A549 (cell line): ENCODE measurements at regions not wholly inside any gene's neighbourhood (a gene's known extent, or its start where the extent isn't known, plus 50 kb on each side); places are given as distances from the start of the nearest gene placed in this dataset.

ENCODE experiments used
- ATAC-seq, 2 experiments: fragments of 200-7000 bp in 1 of 2; fragments of >200 bp in 1 of 2; cut with Nextera tagmentation in 1 of 2; cut with Tn5 transposase in 1 of 2; 3 replicates each; pipeline versions ENCODE4 v1.8.0 to v1.9.1; 2018 to 2020; ENCODE audit warnings: mild to moderate bottlenecking in 1 of 2, moderate library complexity in 1 of 2
- CTCF ChIA-PET: fragments of 300-600 bp; sonication (Branson Sonifier 250); formaldehyde crosslinking; extraction: SDS; loops from one replicate; lab custom pipeline; 2021; ENCODE audit warnings: antibody characterized with exemption, inconsistent platforms; lab: Yijun Ruan, JAX
- POLR2A ChIA-PET: fragments of 350-600 bp; formaldehyde crosslinking; extraction: SDS; loops from one replicate; lab custom pipeline; 2021; ENCODE audit warnings: antibody characterized with exemption, inconsistent platforms; lab: Yijun Ruan, JAX
- DNase-seq, 2 experiments: peaks; one replicate each; pipeline versions ENCODE4 v3.0.0 to v3.0.0-alpha.2; 2011 to 2016; ENCODE audit warnings: low read depth in 1 of 2, low spot score in 1 of 2
- FAIRE-seq: peaks from 2 replicates; lab custom pipeline; 2011; peaks lifted over from hg19 to GRCh38; lab: Jason Lieb, UNC
- H3K27ac ChIP-seq, 2 experiments: fragments of >200 bp; sonication (Bioruptor Twin); formaldehyde crosslinking; 3 replicates each; pipeline ENCODE4 v1.5.1; 2016 to 2017
- H3K4me1 ChIP-seq: fragments of >200 bp; sonication (Bioruptor Twin); formaldehyde crosslinking; 3 replicates; pipeline ENCODE4 v1.6.1; 2016
- H3K4me2 ChIP-seq: fragments of >200 bp; sonication (Bioruptor Twin); formaldehyde crosslinking; 3 replicates; pipeline ENCODE4 v1.6.1; 2016
- H3K4me3 ChIP-seq: fragments of >200 bp; sonication (Bioruptor Twin); formaldehyde crosslinking; 3 replicates; pipeline ENCODE4 v1.5.1; 2016
- H3K9me3 ChIP-seq: fragments of >200 bp; sonication (Bioruptor Twin); formaldehyde crosslinking; 3 replicates; pipeline ENCODE4 v1.6.1; 2016
- CBX2 ChIP-seq: fragments of 200-600 bp; sonication (generic); IDR thresholded peaks from 2 replicates; pipeline ENCODE4 v1.6.1; 2016; ENCODE audit warnings: low read depth, mild to moderate bottlenecking, borderline replicate concordance
- EHMT2 ChIP-seq: fragments of 200-600 bp; sonication (generic); IDR thresholded peaks from 2 replicates; pipeline ENCODE4 v1.6.1; 2016; ENCODE audit warnings: antibody characterized with exemption, low read depth, mild to moderate bottlenecking, moderate library complexity
- FOSL2 ChIP-seq, 2 experiments: fragments of 450-650 bp in 1 of 2; fragments of >200 bp in 1 of 2; sonication (Bioruptor Twin) in 1 of 2; formaldehyde crosslinking; IDR thresholded peaks; 2 replicates each; pipeline versions ENCODE4 v1.5.0 to v1.6.1; 2016 to 2020; ENCODE audit warnings: mild to moderate bottlenecking in 1 of 2, moderate library complexity in 1 of 2
- GATA3 ChIP-seq: IDR thresholded peaks from 2 replicates; pipeline ENCODE4 v1.6.1; 2012; ENCODE audit warnings: borderline replicate concordance
- HDAC2 ChIP-seq: fragments of 200-600 bp; sonication (generic); IDR thresholded peaks from 2 replicates; pipeline ENCODE4 v1.6.1; 2016
- HOXB13 ChIP-seq: fragments of 250-450 bp; sonication (Bioruptor Pico); IDR thresholded peaks from 2 replicates; pipeline ENCODE4 v1.5.0; 2020; ENCODE audit warnings: low read depth, mild to moderate bottlenecking, moderate library complexity
- HOXB5 ChIP-seq: fragments of 250-450 bp; sonication (Bioruptor Pico); IDR thresholded peaks from 2 replicates; pipeline ENCODE4 v1.5.0; 2020; ENCODE audit warnings: mild to moderate bottlenecking, moderate library complexity
- JUN ChIP-seq, 2 experiments: fragments of >200 bp; sonication (Bioruptor Twin); formaldehyde crosslinking; IDR thresholded peaks; 2 replicates in 1 of 2; 3 replicates in 1 of 2; pipeline ENCODE4 v1.6.1; 2016 to 2017
- MAZ ChIP-seq: fragments of 150-350 bp; IDR thresholded peaks from 2 replicates; pipeline ENCODE4 v1.6.1; 2014; ENCODE audit warnings: antibody characterized with exemption, low read depth, low read length, borderline replicate concordance
- NPAS2 ChIP-seq: fragments of 250-450 bp; sonication (Bioruptor Pico); IDR thresholded peaks from 2 replicates; pipeline ENCODE4 v1.8.0; 2022; ENCODE audit warnings: mild to moderate bottlenecking, moderate library complexity, borderline replicate concordance
- NR3C1 ChIP-seq: fragments of >200 bp; sonication (Bioruptor Twin); formaldehyde crosslinking; IDR thresholded peaks from 3 replicates; pipeline ENCODE4 v1.6.1; 2017
- POLR2A ChIP-seq: IDR thresholded peaks from 2 replicates; pipeline ENCODE4 v1.6.1; 2012; ENCODE audit warnings: mild to moderate bottlenecking, low read length
- RARB ChIP-seq: fragments of 250-450 bp; sonication (Bioruptor Pico); IDR thresholded peaks from 2 replicates; pipeline ENCODE4 v1.8.0; 2021; ENCODE audit warnings: mild to moderate bottlenecking, moderate library complexity
- RNF2 ChIP-seq: fragments of 200-600 bp; sonication (generic); IDR thresholded peaks from 2 replicates; pipeline ENCODE4 v1.6.1; 2016; ENCODE audit warnings: low read depth, mild to moderate bottlenecking, antibody characterized with exemption, moderate library complexity, borderline replicate concordance
- SREBF2 ChIP-seq: fragments of 450-650 bp; IDR thresholded peaks from 2 replicates; pipeline ENCODE4 v1.6.1; 2014; ENCODE audit warnings: mild to moderate bottlenecking, moderate library complexity
- TFCP2L1 ChIP-seq: fragments of 250-450 bp; sonication (Bioruptor Pico); IDR thresholded peaks from 2 replicates; pipeline ENCODE4 v1.5.0; 2021; ENCODE audit warnings: mild to moderate bottlenecking
- ZFP36 ChIP-seq: fragments of 450-650 bp; IDR thresholded peaks from 2 replicates; pipeline ENCODE4 v1.6.1; 2014; ENCODE audit warnings: borderline replicate concordance; ENCODE audit not compliant: partially characterized antibody
- ZSCAN20 ChIP-seq: fragments of 250-450 bp; sonication (Bioruptor Pico); IDR thresholded peaks from 2 replicates; pipeline ENCODE4 v1.8.0; 2022; ENCODE audit warnings: mild to moderate bottlenecking, moderate library complexity
- WGBS: methylation state at CpG from one replicate; pipeline ENCODE4 v1.1.6; 2017; ENCODE audit errors: missing lambda C conversion rate; 5-methylcytosine and 5-hydroxymethylcytosine counted together
- TF ChIP-seq, protein P1 (sequence below): fragments of 450-650 bp; IDR thresholded peaks from 2 replicates; pipeline ENCODE4 v1.6.1; 2014; ENCODE audit warnings: antibody characterized with exemption
- TF ChIP-seq, protein P2 (sequence below): fragments of 250-450 bp; sonication (Bioruptor Pico); IDR thresholded peaks from 2 replicates; pipeline ENCODE4 v1.5.0; 2021; ENCODE audit warnings: mild to moderate bottlenecking, moderate library complexity, borderline replicate concordance
- TF ChIP-seq, protein P3 (sequence below): fragments of >200 bp; sonication (Bioruptor Twin); formaldehyde crosslinking; IDR thresholded peaks from 3 replicates; pipeline ENCODE4 v1.6.1; 2016
- TF ChIP-seq, protein P4 (sequence below): IDR thresholded peaks from 2 replicates; pipeline ENCODE4 v1.6.1; 2012
- TF ChIP-seq, protein P5 (sequence below): fragments of 200-600 bp; sonication (generic); IDR thresholded peaks from 2 replicates; pipeline ENCODE4 v1.6.1; 2016; ENCODE audit warnings: antibody characterized with exemption, mild to moderate bottlenecking, moderate library complexity
- TF ChIP-seq, protein P6 (sequence below): IDR thresholded peaks from 2 replicates; pipeline ENCODE4 v1.6.1; 2012; ENCODE audit warnings: low read depth, borderline replicate concordance

DNA sequence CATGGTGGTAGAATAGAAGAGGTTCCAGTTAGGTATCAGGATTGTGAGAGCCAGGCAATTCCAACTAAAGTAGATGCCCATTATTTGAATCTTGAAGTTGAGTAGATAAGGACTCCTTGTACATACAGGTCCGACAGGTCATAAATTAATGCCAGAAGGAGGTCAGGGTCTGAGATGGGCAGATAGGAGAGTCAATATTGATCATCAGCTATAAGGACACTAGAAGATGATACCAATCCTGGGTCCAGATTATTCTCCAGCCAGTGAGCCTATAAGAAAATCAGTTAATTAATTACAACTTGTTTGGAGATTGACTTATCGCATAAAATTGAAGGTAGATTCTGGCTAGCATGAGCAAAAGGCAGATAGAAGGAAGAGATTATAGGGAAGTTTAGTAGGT is 378.4 kb upstream of the NAALADL2 start:
- 68% methylated on average over 2 of the region's 2 CpGs for WGBS
- FAIRE-seq = no peak
- no peak overlapping the region for H3K4me2 ChIP-seq
- ChIA-PET POLR2A (no interaction called here), CTCF (no interaction called here)
- no peaks in the 10 kb centered on the region for H3K9me3 ChIP-seq
- DNase-seq = no peak
- TF ChIP-seq POLR2A (no peak), HOXB5 (CRISPR knock-in tag) (no peak), HOXB13 (CRISPR knock-in tag) (no peak), HDAC2 (no peak), NR3C1 (no peak), NPAS2 (no peak), JUN (IDR thresholded peaks at IDR 0.05) (no peak), SREBF2 (no peak), TFCP2L1 (CRISPR knock-in tag) (no peak), RNF2 (no peak), ZFP36 (no peak)
- TF ChIP-seq, protein P1, sequence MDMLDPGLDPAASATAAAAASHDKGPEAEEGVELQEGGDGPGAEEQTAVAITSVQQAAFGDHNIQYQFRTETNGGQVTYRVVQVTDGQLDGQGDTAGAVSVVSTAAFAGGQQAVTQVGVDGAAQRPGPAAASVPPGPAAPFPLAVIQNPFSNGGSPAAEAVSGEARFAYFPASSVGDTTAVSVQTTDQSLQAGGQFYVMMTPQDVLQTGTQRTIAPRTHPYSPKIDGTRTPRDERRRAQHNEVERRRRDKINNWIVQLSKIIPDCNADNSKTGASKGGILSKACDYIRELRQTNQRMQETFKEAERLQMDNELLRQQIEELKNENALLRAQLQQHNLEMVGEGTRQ = no peak
- TF ChIP-seq, protein P2, sequence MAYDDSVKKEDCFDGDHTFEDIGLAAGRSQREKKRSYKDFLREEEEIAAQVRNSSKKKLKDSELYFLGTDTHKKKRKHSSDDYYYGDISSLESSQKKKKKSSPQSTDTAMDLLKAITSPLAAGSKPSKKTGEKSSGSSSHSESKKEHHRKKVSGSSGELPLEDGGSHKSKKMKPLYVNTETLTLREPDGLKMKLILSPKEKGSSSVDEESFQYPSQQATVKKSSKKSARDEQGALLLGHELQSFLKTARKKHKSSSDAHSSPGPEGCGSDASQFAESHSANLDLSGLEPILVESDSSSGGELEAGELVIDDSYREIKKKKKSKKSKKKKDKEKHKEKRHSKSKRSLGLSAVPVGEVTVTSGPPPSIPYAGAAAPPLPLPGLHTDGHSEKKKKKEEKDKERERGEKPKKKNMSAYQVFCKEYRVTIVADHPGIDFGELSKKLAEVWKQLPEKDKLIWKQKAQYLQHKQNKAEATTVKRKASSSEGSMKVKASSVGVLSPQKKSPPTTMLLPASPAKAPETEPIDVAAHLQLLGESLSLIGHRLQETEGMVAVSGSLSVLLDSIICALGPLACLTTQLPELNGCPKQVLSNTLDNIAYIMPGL (CRISPR knock-in tag) = no peak
- H3K27ac ChIP-seq = no peak overlapping the region
- ATAC-seq = no peak
- H3K4me3 ChIP-seq = no peak overlapping the region
- no peaks in the 10 kb centered on the region for H3K4me1 ChIP-seq

DNA sequence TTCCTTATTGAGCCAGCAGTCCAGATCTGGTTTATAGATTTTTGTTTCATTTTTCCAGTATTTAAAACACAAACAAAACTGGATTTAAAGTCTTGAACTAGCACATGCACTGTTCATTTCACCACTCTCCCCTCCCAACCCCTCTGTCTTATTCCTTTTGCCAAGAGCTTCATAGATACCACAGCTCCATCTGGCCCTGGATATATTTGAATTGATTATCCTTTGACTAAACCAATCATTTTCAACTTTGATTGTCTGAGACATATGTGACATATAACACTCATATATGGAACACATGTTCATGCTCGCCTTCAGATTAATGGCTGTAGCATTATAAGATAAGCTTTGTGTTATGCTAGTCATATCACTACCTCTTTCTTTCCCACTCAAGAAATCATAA is 376.6 kb upstream of the NAALADL2 start:
- no peak for FAIRE-seq
- no peak overlapping the region for H3K4me2 ChIP-seq
- CTCF ChIA-PET = no interaction called here

More for the DNA sequence above, 376.6 kb upstream of the NAALADL2 start:
- Histone ChIP-seq H3K4me1 (no peaks in the 10 kb centered on the region), H3K9me3 (no peaks in the 10 kb centered on the region), H3K4me3 (no peak overlapping the region), H3K27ac (no peak overlapping the region)
- ATAC-seq (no peak), DNase-seq (no peak)
- TF ChIP-seq, protein P3, sequence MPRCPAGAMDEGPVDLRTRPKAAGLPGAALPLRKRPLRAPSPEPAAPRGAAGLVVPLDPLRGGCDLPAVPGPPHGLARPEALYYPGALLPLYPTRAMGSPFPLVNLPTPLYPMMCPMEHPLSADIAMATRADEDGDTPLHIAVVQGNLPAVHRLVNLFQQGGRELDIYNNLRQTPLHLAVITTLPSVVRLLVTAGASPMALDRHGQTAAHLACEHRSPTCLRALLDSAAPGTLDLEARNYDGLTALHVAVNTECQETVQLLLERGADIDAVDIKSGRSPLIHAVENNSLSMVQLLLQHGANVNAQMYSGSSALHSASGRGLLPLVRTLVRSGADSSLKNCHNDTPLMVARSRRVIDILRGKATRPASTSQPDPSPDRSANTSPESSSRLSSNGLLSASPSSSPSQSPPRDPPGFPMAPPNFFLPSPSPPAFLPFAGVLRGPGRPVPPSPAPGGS = no peak
- TF ChIP-seq RARB = no peak
- no peak for TF ChIP-seq NPAS2
- TF ChIP-seq, protein P4, sequence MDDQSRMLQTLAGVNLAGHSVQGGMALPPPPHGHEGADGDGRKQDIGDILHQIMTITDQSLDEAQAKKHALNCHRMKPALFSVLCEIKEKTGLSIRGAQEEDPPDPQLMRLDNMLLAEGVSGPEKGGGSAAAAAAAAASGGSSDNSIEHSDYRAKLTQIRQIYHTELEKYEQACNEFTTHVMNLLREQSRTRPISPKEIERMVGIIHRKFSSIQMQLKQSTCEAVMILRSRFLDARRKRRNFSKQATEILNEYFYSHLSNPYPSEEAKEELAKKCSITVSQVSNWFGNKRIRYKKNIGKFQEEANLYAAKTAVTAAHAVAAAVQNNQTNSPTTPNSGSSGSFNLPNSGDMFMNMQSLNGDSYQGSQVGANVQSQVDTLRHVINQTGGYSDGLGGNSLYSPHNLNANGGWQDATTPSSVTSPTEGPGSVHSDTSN = no peak
- no peak for TF ChIP-seq EHMT2
- TF ChIP-seq FOSL2 (IDR thresholded peaks at IDR 0.05) = no peak
- no peak for TF ChIP-seq FOSL2 (CRISPR knock-in tag; IDR thresholded peaks at IDR 0.05)
- TF ChIP-seq MAZ = no peak
- TF ChIP-seq, protein P2 (CRISPR knock-in tag) = no peak
- no peak for TF ChIP-seq ZFP36
- TF ChIP-seq GATA3 = no peak
- TF ChIP-seq CBX2 = no peak
- no peak for TF ChIP-seq ZSCAN20 (CRISPR knock-in tag)
- TF ChIP-seq, protein P5, sequence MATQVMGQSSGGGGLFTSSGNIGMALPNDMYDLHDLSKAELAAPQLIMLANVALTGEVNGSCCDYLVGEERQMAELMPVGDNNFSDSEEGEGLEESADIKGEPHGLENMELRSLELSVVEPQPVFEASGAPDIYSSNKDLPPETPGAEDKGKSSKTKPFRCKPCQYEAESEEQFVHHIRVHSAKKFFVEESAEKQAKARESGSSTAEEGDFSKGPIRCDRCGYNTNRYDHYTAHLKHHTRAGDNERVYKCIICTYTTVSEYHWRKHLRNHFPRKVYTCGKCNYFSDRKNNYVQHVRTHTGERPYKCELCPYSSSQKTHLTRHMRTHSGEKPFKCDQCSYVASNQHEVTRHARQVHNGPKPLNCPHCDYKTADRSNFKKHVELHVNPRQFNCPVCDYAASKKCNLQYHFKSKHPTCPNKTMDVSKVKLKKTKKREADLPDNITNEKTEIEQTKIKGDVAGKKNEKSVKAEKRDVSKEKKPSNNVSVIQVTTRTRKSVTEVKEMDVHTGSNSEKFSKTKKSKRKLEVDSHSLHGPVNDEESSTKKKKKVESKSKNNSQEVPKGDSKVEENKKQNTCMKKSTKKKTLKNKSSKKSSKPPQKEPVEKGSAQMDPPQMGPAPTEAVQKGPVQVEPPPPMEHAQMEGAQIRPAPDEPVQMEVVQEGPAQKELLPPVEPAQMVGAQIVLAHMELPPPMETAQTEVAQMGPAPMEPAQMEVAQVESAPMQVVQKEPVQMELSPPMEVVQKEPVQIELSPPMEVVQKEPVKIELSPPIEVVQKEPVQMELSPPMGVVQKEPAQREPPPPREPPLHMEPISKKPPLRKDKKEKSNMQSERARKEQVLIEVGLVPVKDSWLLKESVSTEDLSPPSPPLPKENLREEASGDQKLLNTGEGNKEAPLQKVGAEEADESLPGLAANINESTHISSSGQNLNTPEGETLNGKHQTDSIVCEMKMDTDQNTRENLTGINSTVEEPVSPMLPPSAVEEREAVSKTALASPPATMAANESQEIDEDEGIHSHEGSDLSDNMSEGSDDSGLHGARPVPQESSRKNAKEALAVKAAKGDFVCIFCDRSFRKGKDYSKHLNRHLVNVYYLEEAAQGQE = no peak
- TF ChIP-seq, protein P6, sequence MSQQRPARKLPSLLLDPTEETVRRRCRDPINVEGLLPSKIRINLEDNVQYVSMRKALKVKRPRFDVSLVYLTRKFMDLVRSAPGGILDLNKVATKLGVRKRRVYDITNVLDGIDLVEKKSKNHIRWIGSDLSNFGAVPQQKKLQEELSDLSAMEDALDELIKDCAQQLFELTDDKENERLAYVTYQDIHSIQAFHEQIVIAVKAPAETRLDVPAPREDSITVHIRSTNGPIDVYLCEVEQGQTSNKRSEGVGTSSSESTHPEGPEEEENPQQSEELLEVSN = no peak
- POLR2A ChIA-PET = no interaction called here
- 38% methylated on average over 1 of the region's 1 CpG for WGBS
